GM19438 (cell line): ENCODE measurements at regions not wholly inside any gene's neighbourhood (a gene's known extent, or its start where the extent isn't known, plus 50 kb on each side); places are given as distances from the start of the nearest gene placed in this dataset.

Experiments
- ATAC-seq: cut with Tn5 transposase; IDR thresholded peaks from one replicate; pipeline ENCODE4 v1.9.1; 2021; ENCODE audit warnings: low read depth; ENCODE audit not compliant: unreplicated experiment

DNA sequence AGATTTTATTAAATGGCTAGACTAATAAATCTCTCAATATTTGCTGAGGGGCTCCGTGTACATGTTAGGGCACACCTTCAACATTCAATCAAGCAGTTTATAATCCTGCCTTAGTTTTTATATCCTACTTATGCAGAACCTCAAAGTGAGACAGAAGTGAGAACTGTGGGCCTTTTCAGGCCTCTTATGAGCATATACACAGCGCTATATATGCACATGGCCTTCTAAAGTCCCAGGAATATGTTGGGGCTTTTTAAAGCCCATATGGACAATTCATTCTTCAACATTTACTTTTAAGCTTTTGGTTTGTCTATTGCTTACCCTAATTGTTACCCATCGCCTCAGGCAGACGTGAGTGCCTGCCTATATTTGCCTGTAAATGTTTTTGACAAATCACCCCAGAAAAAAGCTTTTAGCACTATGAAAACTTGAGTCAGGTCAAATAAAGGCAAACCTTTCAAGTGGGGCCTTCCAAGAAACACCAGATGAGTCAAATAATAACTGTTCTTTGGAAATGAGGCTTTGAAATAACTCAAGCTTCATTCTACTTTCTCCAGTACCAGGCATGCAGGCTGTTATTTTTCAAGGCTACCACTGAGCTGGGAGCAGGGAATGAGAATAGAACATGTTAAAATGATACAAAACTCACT, 58.2 kb downstream of the ESM1 start:
- ATAC-seq, result no peak

- ATAC-seq, result no peak
Observed at GRCh38 chr5:54924487-54924886, 60.9 kb downstream of the ESM1 start.

- ATAC-seq, result no peak
Observed at GRCh38 chr5:54917323-54917722, 68.1 kb downstream of the ESM1 start.

DNA sequence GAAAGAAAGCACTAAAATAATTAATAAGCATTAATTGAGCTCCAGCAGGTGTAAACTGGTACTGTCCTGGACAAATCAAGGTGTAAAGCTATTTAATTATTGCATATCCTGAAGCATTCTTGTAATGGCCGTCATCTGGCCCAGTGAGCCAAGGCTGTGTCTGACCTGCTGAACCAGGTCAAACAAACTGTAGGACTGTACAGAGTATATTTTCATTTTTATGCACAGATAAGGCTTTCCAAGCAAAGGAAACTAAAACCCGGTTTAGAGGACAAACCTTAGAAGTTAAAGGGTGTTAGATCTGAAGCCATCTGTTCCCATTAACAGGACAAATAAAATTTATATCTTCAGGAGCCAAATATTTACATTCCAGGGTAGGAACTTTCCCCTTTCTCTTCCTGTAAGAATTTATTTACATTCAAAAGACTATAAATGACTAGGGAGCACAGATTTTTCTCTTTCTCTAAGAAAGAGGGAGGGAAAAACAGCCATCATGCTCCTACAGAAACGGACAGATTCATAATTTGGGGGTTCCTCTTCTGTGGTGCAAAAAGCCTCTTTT, 69.8 kb downstream of the ESM1 start:
- ATAC-seq, result no peak

- ATAC-seq, result no peak
Observed at GRCh38 chr5:54912021-54912420, 73.4 kb downstream of the ESM1 start.

GRCh38 chr5:54909911-54910870, 75.2 kb downstream of the ESM1 start:
- ATAC-seq, result no peak

GRCh38 chr5:54908774-54909525, 76.4 kb downstream of the ESM1 start:
- no peak for ATAC-seq

- ATAC-seq, result no peak
Observed at GRCh38 chr5:54905942-54906537, 79.4 kb downstream of the ESM1 start.

DNA sequence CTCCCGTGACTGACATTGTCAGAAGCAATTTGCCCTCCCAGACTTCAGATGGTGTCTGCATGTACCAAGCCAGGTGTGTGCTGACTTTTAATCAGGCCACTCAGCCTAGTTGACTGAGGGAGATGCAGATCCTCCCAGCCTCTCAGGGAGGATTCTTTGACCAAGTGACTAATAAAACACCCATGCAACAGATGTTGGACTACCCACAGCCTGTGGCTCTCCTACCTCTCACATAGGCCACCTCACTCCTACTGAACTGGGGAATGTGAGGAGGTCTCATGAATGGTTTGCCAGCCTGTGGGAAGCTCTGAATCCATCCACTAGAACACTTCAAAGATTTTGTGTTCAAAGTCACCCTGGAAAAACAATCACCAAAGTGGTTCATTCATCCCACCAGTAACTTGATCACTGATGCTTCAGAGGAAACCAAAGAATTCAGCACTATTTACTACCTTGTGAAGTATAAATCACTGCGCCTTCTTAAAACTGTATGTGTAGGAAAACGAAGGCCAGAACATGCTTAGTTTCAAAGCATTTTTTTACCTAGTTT, 80.1 kb downstream of the ESM1 start:
- no peak for ATAC-seq

GRCh38 chr5:54904425-54904824, 81.0 kb downstream of the ESM1 start:
- no peak for ATAC-seq

DNA sequence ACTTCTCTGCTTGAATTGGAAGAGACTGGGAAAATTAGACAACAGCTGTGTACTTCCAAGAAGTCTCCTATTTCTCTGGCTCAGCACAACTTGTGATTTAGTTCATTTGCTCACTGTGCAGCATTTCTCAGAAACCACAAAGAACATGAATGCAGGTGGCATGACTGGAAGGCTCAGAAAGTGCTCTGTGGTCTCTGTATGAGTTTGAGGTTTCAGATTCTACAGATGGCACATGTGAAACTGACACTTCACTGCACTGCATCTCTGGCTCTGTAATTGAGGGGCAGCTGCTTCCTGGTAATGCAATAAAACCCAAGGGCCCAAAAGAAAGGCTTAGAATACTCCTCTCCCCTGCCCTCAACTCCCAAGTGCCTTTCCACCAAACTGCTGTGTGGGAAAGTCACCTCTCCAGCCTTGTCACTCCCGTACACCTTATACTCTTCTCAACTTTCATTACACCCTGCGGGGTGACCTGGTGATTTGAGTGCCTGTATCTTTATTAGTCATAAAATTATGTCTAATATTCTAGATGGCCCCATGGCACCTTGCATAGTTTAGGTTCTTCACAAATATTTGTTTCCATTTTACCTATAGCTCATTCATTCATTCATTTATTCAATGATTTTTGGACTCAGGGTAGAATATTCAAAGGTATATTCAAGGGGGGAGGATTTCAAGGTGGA, 82.5 kb downstream of the ESM1 start:
- ATAC-seq, result peak; percentile 100

DNA sequence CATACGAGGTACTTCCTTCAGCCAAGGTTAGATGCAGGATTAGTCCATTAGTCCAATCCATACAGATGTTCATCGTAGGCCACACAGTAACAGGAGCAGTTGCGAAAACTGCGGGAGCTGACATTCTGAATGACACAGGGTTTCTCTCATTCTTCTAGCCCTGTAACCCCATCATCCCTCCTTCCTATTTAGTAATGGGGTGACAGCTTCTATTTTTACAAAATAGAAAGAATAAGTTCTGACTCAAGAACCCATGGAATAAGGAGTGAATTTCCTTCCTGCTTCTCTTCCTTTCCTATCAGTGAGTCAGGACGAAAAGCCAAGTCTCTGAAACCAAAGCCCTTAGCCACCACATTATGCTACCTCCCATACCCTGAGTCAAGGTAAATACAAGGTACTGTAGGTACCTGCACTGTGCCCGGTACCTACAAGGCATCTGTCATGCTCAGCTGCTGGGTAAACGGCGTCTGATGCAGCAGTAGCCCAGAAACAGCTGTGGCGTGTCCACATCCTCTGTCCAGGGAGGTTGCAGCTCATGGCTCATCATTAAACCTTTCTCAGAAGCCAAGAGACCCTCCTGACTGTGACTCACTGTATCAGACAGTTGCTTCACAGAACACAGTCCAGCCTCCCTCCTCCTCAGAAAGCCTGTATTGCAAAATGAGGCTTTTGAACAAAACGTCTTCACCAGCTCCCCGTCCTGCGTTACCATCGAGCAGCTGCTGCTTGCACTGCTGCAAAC, 84.2 kb downstream of the ESM1 start:
- ATAC-seq, result no peak

GRCh38 chr5:54897001-54897400, 88.4 kb downstream of the ESM1 start:
- ATAC-seq, result no peak

DNA sequence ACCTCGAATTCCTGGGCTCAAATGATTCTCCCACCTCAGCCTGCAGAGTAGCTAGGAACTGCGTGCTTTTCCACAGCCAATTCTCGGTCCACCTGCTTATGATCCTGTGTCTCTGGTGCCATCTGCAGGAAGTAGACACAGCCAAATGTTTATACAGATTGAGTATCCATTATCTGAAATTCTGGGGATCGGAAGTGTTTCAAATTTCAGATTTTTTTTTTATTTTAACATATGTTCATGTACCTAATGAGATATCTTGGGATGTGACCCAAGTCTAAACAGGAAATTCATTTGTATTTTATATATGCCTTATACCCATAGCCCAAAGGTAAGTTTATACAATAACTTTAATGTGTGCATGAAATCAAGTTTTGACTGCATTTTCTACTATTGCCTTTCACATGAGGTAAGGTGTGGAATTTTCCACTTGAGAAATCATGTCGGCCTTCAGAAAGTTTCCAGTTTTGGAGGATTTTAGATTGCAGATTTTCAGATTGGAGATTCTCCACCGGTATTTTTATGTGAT, 89.5 kb downstream of the ESM1 start:
- ATAC-seq, result no peak

DNA sequence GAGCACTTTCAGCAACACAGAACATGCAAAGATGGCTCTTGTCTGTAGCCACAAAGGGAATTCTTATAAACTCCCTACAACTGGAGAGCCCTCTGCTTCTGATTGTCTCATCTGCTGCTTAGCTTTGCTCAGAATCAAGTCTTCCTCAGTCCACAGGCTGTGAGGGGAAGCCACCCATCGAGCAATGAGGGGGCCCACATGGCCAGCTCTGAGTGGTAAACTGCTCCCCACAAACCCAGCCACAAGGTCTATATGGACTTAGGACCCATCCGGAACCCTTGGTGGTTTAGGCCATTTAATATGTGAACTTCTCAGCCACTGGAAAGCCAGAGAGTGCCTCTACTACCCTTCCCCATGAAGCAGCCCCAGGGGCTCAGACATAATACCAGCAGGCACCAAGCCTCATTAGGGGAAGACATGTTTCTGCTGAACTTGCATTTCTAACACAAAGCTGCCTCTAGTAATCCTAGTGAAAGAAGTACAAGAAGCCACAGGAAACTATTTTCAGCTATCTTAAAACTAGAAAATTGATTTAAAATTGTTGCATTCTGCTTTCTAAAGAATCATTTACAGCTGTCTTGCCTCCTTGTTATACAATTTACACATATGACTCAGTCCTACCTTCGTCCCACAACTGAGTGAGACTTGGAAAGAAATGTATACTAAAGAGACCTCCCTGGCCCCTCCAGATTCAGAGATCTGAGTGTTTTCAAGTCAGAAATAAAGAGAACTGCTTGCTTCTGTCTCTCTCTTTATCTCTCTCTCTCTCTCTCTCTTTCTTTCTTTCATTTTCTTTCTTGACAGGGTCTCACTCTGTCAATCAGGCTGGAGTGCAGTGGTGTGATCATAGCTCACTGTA, 90.2 kb downstream of the ESM1 start:
- no peak for ATAC-seq

- no peak for ATAC-seq
Observed at GRCh38 chr5:54889826-54890225, 95.6 kb downstream of the ESM1 start.

GRCh38 chr5:54887663-54888062, 97.7 kb downstream of the ESM1 start:
- ATAC-seq, result no peak

DNA sequence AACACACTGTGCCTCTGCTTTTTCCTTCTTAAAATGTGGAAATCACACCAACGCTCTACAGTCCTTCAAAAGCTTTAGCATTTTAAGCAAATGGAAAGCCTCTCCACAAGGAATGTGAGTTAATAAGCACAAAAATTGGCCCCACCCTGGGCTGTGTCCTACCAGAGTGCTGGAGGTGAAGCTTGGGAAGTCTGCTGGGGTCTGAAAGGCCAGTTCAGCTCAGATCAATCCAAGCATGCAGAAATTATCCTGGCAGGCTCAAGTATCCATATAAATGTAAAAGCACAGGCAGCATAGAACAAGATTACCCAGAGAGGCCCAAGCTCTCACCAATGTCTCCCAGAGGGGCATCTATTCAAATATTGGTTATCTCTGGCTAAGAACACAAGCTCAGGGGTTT, 98.5 kb downstream of the ESM1 start:
- ATAC-seq, result no peak
